Activated B cell treated with CpG ODN at 0.5 μM for 24 hours (primary cell): ENCODE measurements at regions not wholly inside any gene's neighbourhood (a gene's known extent, or its start where the extent isn't known, plus 50 kb on each side); places are given as distances from the start of the nearest gene placed in this dataset.

Experiments
- ATAC-seq: fragments of 200-7000 bp; cut with Tn5 transposase; one replicate; pipeline ENCODE4 v1.10.0; 2021; ENCODE audit warnings: low read depth, mild to moderate bottlenecking, moderate library complexity
- CTCF ChIA-PET: fragments of 350-600 bp; sonication (Branson Sonifier 250); formaldehyde crosslinking; loops from one replicate; lab custom pipeline; 2021; ENCODE audit warnings: antibody characterized with exemption; lab: Charles Lee
- POLR2A ChIA-PET: fragments of 350-600 bp; sonication (Branson Sonifier 250); formaldehyde crosslinking; loops from one replicate; lab custom pipeline; 2021; ENCODE audit warnings: antibody characterized with exemption; lab: Charles Lee
- DNase-seq: peaks from one replicate; pipeline ENCODE4 v3.0.0; 2022
- H3K27ac Mint-ChIP-seq: one replicate; pipeline ENCODE4 v1.8.0; 2020; ENCODE audit warnings: mixed read lengths
- H3K27me3 Mint-ChIP-seq: one replicate; pipeline ENCODE4 v1.8.0; 2021; ENCODE audit warnings: mixed read lengths
- H3K36me3 Mint-ChIP-seq: one replicate; pipeline ENCODE4 v1.8.0; 2021; ENCODE audit warnings: low read depth, mixed read lengths
- H3K4me1 Mint-ChIP-seq: one replicate; pipeline ENCODE4 v1.8.0; 2021; ENCODE audit warnings: mixed read lengths
- H3K4me3 Mint-ChIP-seq: one replicate; pipeline ENCODE4 v1.8.0; 2020; ENCODE audit warnings: mild to moderate bottlenecking, mixed read lengths
- H3K9me3 Mint-ChIP-seq: one replicate; pipeline ENCODE4 v1.8.0; 2020; ENCODE audit warnings: mixed read lengths
- CTCF ChIP-seq: fragments of 200-600 bp; IDR thresholded peaks from one replicate; pipeline ENCODE4 v1.8.0; 2022; ENCODE audit warnings: antibody characterized with exemption, mild to moderate bottlenecking
- intact Hi-C: fragments of 100-400 bp; cut with micrococcal nuclease; formaldehyde crosslinking; loops from one replicate; pipeline ENCODE4 v1.15.1; 2024

- no peak for TF ChIP-seq CTCF
- no peak for ATAC-seq
- no peak for DNase-seq
- H3K27ac Mint-ChIP-seq = no peak overlapping the region
- POLR2A ChIA-PET = no interaction called here
- peaks cover 2% of the 10 kb centered on the region for H3K9me3 Mint-ChIP-seq
- intact Hi-C loops = no loop called here
- H3K36me3 Mint-ChIP-seq = no peaks in the 10 kb centered on the region
- H3K4me1 Mint-ChIP-seq = no peaks in the 10 kb centered on the region
- H3K27me3 Mint-ChIP-seq = peaks cover 1% of the 10 kb centered on the region
- CTCF ChIA-PET = interaction anchor here (1.1 kb wide), 1 partner anchor 275 kb away, joined by 3 read pairs; no protein-coding TSS in a partner anchor
- no peak overlapping the region for H3K4me3 Mint-ChIP-seq
Measured at GRCh38 chr13:79149210-79149609, 256.8 kb downstream of the RBM26 start.

- ChIA-PET POLR2A (no interaction called here), CTCF (no interaction called here)
- Mint-ChIP-seq H3K4me3 (no peak overlapping the region), H3K27me3 (no peaks in the 10 kb centered on the region), H3K9me3 (no peaks in the 10 kb centered on the region), H3K36me3 (no peaks in the 10 kb centered on the region), H3K4me1 (peaks cover 3% of the 10 kb centered on the region), H3K27ac (no peak overlapping the region)
- no peak for DNase-seq
- intact Hi-C loops = no loop called here
- no peak for ATAC-seq
- TF ChIP-seq CTCF = no peak
Measured at GRCh38 chr13:79141082-79141481, 265.0 kb downstream of the RBM26 start.

- H3K4me1 Mint-ChIP-seq = peaks cover 3% of the 10 kb centered on the region
- CTCF ChIA-PET = no interaction called here
- H3K9me3 Mint-ChIP-seq = peaks cover 3% of the 10 kb centered on the region
- no peak overlapping the region for H3K4me3 Mint-ChIP-seq
- intact Hi-C loops = no loop called here
- no peak for DNase-seq
- H3K36me3 Mint-ChIP-seq = no peaks in the 10 kb centered on the region
- TF ChIP-seq CTCF = no peak
- POLR2A ChIA-PET = no interaction called here
- ATAC-seq = no peak
- no peak overlapping the region for H3K27ac Mint-ChIP-seq
- H3K27me3 Mint-ChIP-seq = peaks cover 7% of the 10 kb centered on the region
Measured at GRCh38 chr13:79128158-79128557, 277.9 kb downstream of the RBM26 start.

GRCh38 chr13:79126706-79127105, 279.3 kb downstream of the RBM26 start:
- ChIA-PET POLR2A (no interaction called here), CTCF (no interaction called here)
- Mint-ChIP-seq H3K9me3 (no peaks in the 10 kb centered on the region), H3K27me3 (peaks cover 6% of the 10 kb centered on the region), H3K27ac (no peak overlapping the region), H3K36me3 (no peaks in the 10 kb centered on the region), H3K4me3 (no peak overlapping the region), H3K4me1 (peaks cover 3% of the 10 kb centered on the region)
- TF ChIP-seq CTCF = no peak
- intact Hi-C loops = no loop called here
- no peak for DNase-seq
- ATAC-seq = no peak

GRCh38 chr13:79124183-79124582, 281.9 kb downstream of the RBM26 start:
- no peaks in the 10 kb centered on the region for H3K9me3 Mint-ChIP-seq
- ChIA-PET CTCF (no interaction called here), POLR2A (no interaction called here)
- no peak for TF ChIP-seq CTCF
- H3K36me3 Mint-ChIP-seq = no peaks in the 10 kb centered on the region
- H3K4me3 Mint-ChIP-seq = no peak overlapping the region
- intact Hi-C loops = no loop called here
- H3K27ac Mint-ChIP-seq = no peak overlapping the region
- no peak for ATAC-seq
- peaks cover 3% of the 10 kb centered on the region for H3K4me1 Mint-ChIP-seq
- no peak for DNase-seq
- peaks cover 3% of the 10 kb centered on the region for H3K27me3 Mint-ChIP-seq
